T-helper 1 cell treated with Interleukin-12 subunit alpha and Interleukin-12 subunit beta and Interleukin-4 antibody, amounts not matched to agents 30 μg/mL and 1 μg/mL, for 36 hours (primary cell): ENCODE measurements at regions not wholly inside any gene's neighbourhood (a gene's known extent, or its start where the extent isn't known, plus 50 kb on each side); places are given as distances from the start of the nearest gene placed in this dataset.

Experiments used
- H3K27ac Mint-ChIP-seq: one replicate; pipeline ENCODE4 v1.8.0; 2021; ENCODE audit warnings: mild to moderate bottlenecking, mixed read lengths
- H3K27me3 Mint-ChIP-seq: one replicate; pipeline ENCODE4 v1.8.0; 2021; ENCODE audit warnings: low read depth, mixed read lengths
- H3K36me3 Mint-ChIP-seq: one replicate; pipeline ENCODE4 v1.8.0; 2021; ENCODE audit warnings: low read depth, mixed read lengths
- H3K4me1 Mint-ChIP-seq: one replicate; pipeline ENCODE4 v1.8.0; 2021; ENCODE audit warnings: low read depth, mixed read lengths
- H3K4me3 Mint-ChIP-seq: one replicate; pipeline ENCODE4 v1.8.0; 2021; ENCODE audit warnings: mild to moderate bottlenecking, moderate library complexity, mixed read lengths
- H3K9me3 Mint-ChIP-seq: one replicate; pipeline ENCODE4 v1.8.0; 2021; ENCODE audit warnings: mixed read lengths

DNA sequence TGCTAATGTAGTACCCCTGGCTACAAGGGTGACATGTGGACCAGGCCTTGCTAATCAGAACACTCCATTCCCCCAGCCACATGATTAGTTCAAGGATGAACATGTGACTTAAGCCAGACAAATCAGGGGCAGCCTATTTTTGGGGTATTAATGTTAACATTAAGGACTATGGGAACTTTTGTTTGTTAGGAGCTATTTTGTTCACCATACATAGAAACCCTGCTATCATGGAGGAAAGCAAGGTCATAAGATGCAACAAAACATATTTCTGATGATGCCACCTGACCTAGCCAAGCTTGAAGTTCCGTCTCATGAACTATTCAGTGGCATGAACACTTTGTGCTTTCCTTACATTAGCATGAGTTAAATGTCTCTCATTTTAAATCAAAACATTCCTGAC, 90.8 kb upstream of the PELI2 start:
- no peak overlapping the region for H3K4me3 Mint-ChIP-seq
- no peaks in the 10 kb centered on the region for H3K4me1 Mint-ChIP-seq
- H3K27ac Mint-ChIP-seq = no peak overlapping the region
- H3K9me3 Mint-ChIP-seq = no peaks in the 10 kb centered on the region
- no peaks in the 10 kb centered on the region for H3K36me3 Mint-ChIP-seq
- peaks cover 48% of the 10 kb centered on the region for H3K27me3 Mint-ChIP-seq

DNA sequence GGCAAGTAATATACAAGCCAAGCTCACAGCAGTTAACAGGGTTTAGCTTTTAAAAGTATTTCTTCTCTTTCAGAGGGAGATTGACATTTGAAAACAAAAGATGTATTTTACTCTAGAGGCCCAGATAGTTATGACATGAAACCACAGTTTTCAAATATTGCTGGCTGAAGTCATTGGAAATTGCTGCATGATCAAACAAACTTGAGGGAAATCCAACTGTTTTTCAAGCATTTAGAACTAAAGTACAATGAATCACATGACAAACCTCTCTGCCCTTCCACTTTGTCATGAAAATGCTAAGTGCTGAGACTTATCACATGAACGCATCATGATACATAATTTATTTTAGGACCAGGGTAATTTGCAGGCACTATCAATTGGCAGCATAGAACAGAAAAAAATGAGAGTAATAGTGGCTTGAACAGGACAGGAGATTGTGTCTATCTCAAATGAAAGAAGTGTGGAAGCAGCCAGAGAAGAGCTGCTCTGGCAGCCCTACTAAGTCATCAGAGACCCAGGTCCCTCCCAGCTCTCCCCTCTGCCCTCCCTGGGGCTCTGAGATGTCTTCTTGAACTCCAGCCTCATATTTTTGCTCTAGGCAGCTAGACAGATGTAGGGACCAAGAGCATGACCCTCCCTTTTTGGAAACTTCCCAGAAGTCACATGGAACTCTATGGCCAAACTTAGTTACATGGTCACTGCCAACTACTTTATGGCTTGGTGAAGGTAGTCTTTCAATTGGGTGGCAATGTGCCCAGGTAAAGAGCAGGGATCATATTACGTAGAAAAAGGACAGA, 90.1 kb upstream of the PELI2 start:
- H3K36me3 Mint-ChIP-seq = no peaks in the 10 kb centered on the region
- peaks cover 50% of the 10 kb centered on the region for H3K27me3 Mint-ChIP-seq
- H3K4me1 Mint-ChIP-seq = no peaks in the 10 kb centered on the region
- no peak overlapping the region for H3K27ac Mint-ChIP-seq
- no peak overlapping the region for H3K4me3 Mint-ChIP-seq
- H3K9me3 Mint-ChIP-seq = no peaks in the 10 kb centered on the region

DNA sequence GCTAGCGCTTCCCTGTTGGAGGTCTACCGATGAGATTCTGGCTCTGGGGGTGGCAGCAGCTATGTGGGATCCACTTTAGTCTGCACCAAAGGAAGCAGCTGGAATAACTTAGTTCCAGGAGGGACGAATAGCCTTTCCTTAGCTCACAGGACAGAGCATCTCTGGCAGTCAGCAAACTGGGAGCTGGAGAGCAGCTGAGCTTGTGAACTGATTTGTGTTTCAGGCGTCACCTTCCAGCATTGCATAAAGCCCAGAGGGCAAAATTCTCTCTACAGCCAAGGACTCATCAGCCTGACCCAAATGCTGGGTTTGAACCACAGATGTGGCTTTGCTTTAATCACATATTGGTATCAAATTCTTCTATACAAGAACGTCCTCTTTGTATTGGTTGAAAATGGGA, 81.9 kb upstream of the PELI2 start:
- H3K4me3 Mint-ChIP-seq = no peak overlapping the region
- H3K27me3 Mint-ChIP-seq = peaks cover 25% of the 10 kb centered on the region
- H3K36me3 Mint-ChIP-seq = no peaks in the 10 kb centered on the region
- H3K9me3 Mint-ChIP-seq = no peaks in the 10 kb centered on the region
- no peaks in the 10 kb centered on the region for H3K4me1 Mint-ChIP-seq
- H3K27ac Mint-ChIP-seq = no peak overlapping the region

DNA sequence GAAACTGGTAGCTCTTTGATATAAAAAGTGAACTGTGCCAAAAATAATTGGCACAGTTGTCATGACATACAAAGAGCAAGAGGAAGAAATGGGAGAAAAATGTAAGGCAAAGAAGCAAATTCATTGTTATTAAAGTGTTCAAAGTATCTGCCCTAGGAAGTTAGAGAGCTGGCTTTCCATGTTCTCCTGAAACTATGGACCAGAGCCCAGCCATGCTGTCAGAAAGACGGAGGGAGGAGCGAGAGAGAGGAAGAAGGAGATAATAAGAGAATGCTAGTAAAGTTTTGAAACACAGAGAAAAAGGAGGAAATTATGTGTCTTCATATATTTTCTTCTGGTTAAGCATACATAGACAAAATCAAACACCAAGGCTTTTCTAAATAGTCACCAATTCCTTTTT, 78.1 kb upstream of the PELI2 start:
- Mint-ChIP-seq H3K27ac (no peak overlapping the region), H3K4me1 (no peaks in the 10 kb centered on the region), H3K27me3 (peaks cover 23% of the 10 kb centered on the region), H3K36me3 (no peaks in the 10 kb centered on the region), H3K9me3 (no peaks in the 10 kb centered on the region), H3K4me3 (no peak overlapping the region)

DNA sequence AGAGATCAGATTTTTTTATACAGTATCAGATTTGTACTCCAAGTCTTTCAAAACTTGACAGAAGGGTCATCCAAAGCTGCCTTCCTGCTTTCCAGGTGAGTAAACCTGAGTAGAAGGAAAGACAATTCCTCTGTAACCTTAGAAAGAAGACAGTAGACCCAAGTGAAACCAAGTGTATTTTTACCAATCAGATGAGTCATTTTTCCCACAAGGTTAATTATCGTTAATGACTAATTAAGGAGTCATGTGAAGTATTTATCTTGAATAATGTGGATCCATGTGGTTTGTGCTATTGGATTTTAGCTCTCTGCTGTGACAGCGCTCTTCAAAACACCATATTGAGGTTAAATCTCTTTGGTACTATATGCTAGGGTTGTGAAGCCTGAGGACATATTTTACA, 74.0 kb upstream of the PELI2 start:
- no peak overlapping the region for H3K4me3 Mint-ChIP-seq
- no peaks in the 10 kb centered on the region for H3K36me3 Mint-ChIP-seq
- H3K27me3 Mint-ChIP-seq = peaks cover 13% of the 10 kb centered on the region
- no peak overlapping the region for H3K27ac Mint-ChIP-seq
- H3K4me1 Mint-ChIP-seq = no peaks in the 10 kb centered on the region
- no peaks in the 10 kb centered on the region for H3K9me3 Mint-ChIP-seq

DNA sequence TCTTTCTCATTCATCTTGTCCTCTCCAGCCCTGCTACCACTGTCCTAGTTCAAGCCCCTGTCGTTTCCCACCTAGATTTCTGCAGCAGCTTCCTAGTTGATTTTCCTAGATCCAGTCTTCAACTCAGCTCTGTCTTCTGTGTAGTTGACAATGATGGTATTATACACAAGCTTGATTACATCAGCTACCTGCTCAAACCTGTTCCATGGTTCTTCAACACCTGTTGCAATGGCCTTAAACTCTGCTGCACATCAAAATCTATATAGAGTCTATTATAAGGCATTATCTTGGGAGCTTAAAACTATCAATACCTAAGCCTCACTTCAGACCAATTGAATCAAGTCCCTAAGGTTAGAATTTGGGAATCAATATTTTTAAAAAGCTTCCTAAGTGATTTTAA, 71.7 kb upstream of the PELI2 start:
- no peaks in the 10 kb centered on the region for H3K9me3 Mint-ChIP-seq
- no peaks in the 10 kb centered on the region for H3K36me3 Mint-ChIP-seq
- H3K4me1 Mint-ChIP-seq = no peaks in the 10 kb centered on the region
- H3K27me3 Mint-ChIP-seq = peaks cover 20% of the 10 kb centered on the region
- no peak overlapping the region for H3K27ac Mint-ChIP-seq
- H3K4me3 Mint-ChIP-seq = no peak overlapping the region

DNA sequence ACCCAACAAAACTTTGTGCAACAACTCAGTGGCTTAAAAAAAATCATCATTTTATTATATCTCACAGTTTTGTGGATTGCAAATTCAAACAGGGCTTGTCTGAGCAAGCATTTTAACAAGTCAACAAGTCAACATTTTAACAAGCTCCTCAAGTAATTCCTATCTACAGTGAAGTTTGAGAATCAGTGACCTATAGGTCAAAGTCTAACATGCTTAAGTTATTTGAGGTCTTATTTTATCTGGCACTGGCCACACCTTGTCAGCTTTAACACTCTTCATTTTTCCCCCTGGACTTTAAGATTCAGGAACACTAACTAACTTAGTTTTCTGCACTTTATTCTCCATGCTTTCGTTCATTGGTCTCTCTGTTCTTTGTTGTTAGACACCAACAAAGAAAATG, 71.2 kb upstream of the PELI2 start:
- Mint-ChIP-seq H3K27me3 (peaks cover 18% of the 10 kb centered on the region), H3K9me3 (no peaks in the 10 kb centered on the region), H3K4me1 (no peaks in the 10 kb centered on the region), H3K27ac (no peak overlapping the region), H3K36me3 (no peaks in the 10 kb centered on the region), H3K4me3 (no peak overlapping the region)

DNA sequence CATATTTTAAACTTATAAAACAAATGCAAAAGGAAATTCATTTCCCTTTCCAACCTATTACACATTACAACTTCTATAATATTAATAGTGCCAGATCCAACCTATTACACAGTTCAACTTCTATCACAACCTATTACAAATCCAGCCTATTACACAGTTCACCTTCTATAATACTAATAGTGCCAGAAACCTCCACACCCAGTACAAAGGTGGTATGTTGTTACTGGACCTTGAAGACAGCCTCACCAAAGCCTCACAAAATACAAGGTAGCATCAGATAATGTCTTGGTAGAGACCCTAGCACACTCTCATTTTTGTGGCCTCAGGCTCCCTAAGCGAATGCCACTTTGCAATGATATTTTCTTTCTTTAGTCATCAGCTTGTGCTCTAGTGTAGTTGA, 68.7 kb upstream of the PELI2 start:
- no peak overlapping the region for H3K27ac Mint-ChIP-seq
- no peak overlapping the region for H3K4me3 Mint-ChIP-seq
- no peaks in the 10 kb centered on the region for H3K36me3 Mint-ChIP-seq
- H3K27me3 Mint-ChIP-seq = peaks cover 24% of the 10 kb centered on the region
- no peaks in the 10 kb centered on the region for H3K4me1 Mint-ChIP-seq
- H3K9me3 Mint-ChIP-seq = no peaks in the 10 kb centered on the region

DNA sequence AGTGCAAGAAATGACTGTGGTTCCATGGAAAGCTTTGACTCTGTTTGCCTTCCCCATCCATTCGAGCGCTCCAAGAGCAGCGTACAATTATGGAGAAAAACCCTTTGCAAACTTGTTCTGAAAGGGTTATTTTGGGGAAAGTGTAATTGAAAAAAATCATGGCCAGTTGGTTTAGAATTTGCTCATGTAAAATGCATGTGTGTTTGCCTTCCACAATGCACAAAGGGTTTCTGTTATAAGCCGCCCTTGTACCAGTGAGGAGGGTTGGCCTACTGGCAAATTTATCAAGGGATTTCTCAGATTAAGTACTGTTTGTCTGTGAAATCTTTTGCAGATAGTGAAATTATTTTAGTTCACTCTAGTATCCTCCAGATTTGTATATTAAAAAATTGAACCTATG, 62.7 kb upstream of the PELI2 start:
- H3K27me3 Mint-ChIP-seq = peaks cover 35% of the 10 kb centered on the region
- H3K9me3 Mint-ChIP-seq = no peaks in the 10 kb centered on the region
- H3K27ac Mint-ChIP-seq = no peak overlapping the region
- H3K36me3 Mint-ChIP-seq = no peaks in the 10 kb centered on the region
- H3K4me1 Mint-ChIP-seq = no peaks in the 10 kb centered on the region
- H3K4me3 Mint-ChIP-seq = no peak overlapping the region

DNA sequence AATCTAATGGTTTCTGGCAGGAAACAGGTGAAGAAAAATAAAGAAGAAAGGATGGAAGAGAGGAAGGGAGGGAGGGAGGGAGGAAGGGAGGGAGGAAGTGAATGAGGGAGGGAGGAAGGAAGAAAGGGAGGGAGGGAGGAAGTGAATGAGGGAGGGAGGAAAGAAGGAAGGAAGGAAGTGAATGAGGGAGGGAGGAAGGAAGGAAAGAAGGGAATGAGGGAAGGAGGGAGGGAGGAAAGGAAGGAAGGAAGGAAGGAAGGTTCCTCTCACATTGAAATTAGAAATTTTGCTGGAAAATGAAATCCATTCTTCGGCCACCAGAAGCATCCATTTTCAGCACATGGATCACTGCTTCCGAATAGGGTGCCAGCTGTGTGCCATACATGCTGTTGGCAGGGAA, 62.2 kb upstream of the PELI2 start:
- peaks cover 38% of the 10 kb centered on the region for H3K27me3 Mint-ChIP-seq
- no peak overlapping the region for H3K4me3 Mint-ChIP-seq
- no peaks in the 10 kb centered on the region for H3K4me1 Mint-ChIP-seq
- H3K27ac Mint-ChIP-seq = no peak overlapping the region
- no peaks in the 10 kb centered on the region for H3K9me3 Mint-ChIP-seq
- H3K36me3 Mint-ChIP-seq = no peaks in the 10 kb centered on the region

DNA sequence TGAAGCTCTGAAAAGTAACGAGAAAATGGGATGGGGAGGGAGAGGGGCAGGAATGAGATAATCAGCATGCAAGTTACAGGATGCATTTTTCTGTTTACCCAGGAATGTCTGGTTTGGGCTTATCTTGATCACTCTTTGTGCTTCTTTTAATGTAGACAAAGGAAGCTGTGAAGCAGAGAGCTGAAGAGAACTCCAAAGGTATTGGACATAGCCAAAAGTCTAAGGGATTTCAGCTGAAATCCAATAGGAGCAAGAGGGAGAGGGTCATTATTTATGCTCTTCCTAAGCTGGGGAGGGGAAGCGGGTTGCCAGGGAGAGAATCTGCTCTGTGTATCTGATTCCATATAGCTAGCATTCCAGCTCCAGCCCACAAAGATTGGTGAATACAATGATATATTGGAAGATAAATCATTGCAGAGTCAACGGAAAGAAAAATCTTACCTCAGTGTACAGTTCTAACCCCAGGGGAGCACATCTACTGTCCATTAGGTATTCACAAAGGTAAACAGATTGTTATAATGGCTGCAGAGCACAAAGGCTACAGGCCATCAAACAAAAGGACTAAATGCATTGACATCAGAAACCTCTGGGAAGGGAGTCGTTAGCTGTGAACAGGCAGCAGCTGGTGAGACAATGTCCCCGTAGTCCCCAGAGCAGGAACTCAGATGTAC, 61.0 kb upstream of the PELI2 start:
- H3K27me3 Mint-ChIP-seq = peaks cover 32% of the 10 kb centered on the region
- no peaks in the 10 kb centered on the region for H3K4me1 Mint-ChIP-seq
- H3K4me3 Mint-ChIP-seq = no peak overlapping the region
- H3K9me3 Mint-ChIP-seq = no peaks in the 10 kb centered on the region
- H3K27ac Mint-ChIP-seq = no peak overlapping the region
- H3K36me3 Mint-ChIP-seq = no peaks in the 10 kb centered on the region

DNA sequence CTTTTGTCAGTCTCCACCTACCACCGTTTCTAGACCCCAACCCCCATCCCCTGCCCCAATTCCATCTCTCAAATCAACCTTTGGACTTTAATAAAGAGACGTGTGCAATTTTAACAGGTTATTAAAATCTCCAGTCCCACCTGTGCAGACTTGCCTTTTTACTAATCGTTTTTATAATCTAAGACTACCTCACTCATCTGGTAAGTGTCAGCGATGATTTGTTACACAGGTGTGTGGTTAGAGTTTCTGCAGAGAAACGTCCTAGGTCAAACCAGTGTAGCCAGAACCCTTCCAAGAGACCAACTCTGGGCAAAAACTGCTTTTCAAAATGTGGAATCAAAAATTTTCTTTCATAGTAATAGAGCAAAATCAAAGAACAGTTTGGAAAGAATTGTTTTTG, 60.4 kb upstream of the PELI2 start:
- Mint-ChIP-seq H3K27ac (no peak overlapping the region), H3K4me3 (no peak overlapping the region), H3K36me3 (no peaks in the 10 kb centered on the region), H3K4me1 (no peaks in the 10 kb centered on the region), H3K27me3 (peaks cover 27% of the 10 kb centered on the region), H3K9me3 (no peaks in the 10 kb centered on the region)

DNA sequence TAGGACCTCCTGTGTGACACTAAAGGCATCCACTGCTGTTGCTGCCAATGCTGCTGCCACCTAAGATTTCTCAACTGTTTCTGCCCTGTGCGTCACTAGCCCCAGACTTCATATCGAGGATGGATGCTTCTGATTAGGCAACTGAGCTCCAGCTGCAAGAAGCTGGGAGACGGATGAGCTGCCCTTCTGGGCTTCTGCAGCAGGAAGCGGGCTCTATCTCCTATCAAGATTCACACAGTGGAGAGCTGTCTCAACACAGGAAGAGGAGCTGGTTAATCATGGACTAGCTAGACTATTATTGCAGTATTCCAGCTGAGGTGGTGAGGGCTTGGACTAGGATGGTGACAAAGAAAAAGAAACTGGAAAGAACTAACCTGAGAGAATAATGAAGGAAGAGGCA, 59.2 kb upstream of the PELI2 start:
- peaks cover 21% of the 10 kb centered on the region for H3K27me3 Mint-ChIP-seq
- H3K4me3 Mint-ChIP-seq = no peak overlapping the region
- no peaks in the 10 kb centered on the region for H3K9me3 Mint-ChIP-seq
- no peaks in the 10 kb centered on the region for H3K36me3 Mint-ChIP-seq
- no peaks in the 10 kb centered on the region for H3K4me1 Mint-ChIP-seq
- H3K27ac Mint-ChIP-seq = no peak overlapping the region

DNA sequence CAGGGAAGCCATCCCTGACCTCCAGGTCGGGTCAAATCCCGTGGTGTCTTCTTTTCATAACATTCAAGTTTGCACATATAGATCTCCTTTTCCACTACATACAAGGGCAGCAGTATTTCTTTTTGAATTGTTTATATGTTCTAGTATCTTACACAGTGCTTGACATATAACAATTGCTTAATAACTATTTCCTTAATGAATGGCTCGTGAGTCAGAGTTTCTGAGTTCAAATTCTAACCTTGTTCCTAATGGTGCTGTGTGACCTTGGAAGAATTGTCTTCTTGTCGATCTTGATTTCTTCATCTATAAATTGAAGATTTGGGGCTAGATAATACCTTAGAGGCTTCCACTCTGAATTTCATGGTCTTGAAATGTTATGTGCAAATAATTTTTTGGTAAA, 57.2 kb upstream of the PELI2 start:
- H3K4me1 Mint-ChIP-seq = no peaks in the 10 kb centered on the region
- no peaks in the 10 kb centered on the region for H3K9me3 Mint-ChIP-seq
- no peaks in the 10 kb centered on the region for H3K36me3 Mint-ChIP-seq
- H3K27ac Mint-ChIP-seq = no peak overlapping the region
- peaks cover 17% of the 10 kb centered on the region for H3K27me3 Mint-ChIP-seq
- no peak overlapping the region for H3K4me3 Mint-ChIP-seq

DNA sequence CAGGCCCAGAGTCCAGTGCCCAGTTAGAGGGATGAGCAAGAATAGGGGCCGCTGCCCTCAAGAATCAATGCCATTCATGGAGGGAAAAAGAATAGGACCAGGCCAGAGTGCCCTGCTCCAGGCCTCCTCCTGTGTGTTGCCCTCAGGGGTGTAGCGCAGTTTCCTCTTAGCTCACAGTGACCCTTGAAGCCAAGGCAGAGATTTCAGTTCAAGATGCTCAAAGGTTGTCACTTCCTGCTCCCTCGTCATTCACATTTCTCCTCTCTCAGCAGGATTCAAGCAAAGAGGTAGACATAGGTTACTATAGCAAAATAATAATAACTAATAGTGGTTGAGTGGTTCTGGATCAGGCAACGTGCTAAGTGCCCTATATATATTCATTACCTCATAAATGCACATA, 55.1 kb upstream of the PELI2 start:
- no peaks in the 10 kb centered on the region for H3K36me3 Mint-ChIP-seq
- no peaks in the 10 kb centered on the region for H3K9me3 Mint-ChIP-seq
- peaks cover 22% of the 10 kb centered on the region for H3K27me3 Mint-ChIP-seq
- H3K4me1 Mint-ChIP-seq = no peaks in the 10 kb centered on the region
- no peak overlapping the region for H3K27ac Mint-ChIP-seq
- no peak overlapping the region for H3K4me3 Mint-ChIP-seq
